ENCODE measurements at regions not wholly inside any gene's neighbourhood (a gene's known extent, or its start where the extent isn't known, plus 50 kb on each side); places are given as distances from the start of the nearest gene placed in this dataset.
A peak's percentile ranks its signal among the peaks of the same experiment; 100 is the strongest.

DNA sequence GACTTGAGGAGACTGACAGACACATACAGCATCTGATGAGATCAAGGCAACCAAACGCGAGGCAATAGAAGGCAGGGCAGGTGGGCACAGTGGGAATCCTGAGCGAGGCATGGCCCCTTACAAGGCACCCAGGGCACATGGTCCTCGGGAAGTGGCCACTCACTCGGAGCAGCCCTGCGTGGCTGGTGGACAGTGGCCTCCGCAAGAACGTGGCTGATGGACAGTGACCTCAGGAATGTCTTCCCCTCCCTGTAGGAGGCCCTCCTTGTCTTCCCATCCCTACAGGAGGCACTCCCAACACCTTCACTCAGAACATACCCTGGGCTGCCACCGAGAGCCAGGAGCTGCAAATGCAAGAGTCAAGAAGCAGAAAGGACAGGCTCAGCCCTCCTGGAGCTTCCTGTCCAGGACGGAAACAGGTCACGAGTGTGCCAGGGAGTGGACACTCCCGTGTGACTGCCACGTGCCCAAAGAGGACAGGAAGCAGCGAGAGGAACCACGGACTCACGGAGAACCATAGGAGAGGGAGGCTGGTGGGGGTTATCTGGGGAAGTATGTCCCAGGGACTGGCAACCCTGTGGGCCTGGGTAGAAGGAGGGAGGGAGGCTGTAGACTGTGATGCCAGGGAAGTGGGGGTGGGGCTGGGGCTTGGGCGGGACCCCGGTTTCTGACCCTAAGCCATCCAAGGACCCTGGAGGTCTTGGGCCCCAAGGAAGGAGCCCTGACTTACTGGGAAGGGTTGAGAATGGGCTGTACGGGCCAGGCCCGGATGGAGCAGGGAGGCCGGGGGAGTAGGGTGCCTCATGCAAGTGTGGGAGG is 321.9 kb upstream of the IRX4 start:
- WGBS, result 88% methylated on average over 21 of the region's 21 CpGs
- no peak for TF ChIP-seq POLR2AphosphoS5 (IDR thresholded peaks at IDR 0.05)
- TF ChIP-seq POLR2A (IDR thresholded peaks at IDR 0.05), result no peak
- TF ChIP-seq, protein P1, sequence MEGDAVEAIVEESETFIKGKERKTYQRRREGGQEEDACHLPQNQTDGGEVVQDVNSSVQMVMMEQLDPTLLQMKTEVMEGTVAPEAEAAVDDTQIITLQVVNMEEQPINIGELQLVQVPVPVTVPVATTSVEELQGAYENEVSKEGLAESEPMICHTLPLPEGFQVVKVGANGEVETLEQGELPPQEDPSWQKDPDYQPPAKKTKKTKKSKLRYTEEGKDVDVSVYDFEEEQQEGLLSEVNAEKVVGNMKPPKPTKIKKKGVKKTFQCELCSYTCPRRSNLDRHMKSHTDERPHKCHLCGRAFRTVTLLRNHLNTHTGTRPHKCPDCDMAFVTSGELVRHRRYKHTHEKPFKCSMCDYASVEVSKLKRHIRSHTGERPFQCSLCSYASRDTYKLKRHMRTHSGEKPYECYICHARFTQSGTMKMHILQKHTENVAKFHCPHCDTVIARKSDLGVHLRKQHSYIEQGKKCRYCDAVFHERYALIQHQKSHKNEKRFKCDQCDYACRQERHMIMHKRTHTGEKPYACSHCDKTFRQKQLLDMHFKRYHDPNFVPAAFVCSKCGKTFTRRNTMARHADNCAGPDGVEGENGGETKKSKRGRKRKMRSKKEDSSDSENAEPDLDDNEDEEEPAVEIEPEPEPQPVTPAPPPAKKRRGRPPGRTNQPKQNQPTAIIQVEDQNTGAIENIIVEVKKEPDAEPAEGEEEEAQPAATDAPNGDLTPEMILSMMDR (IDR thresholded peaks at IDR 0.05), result no peak
- intact Hi-C loops (cut with DNase I), result no loop called here

GRCh38 chr5:2203774-2204173 is 321.0 kb upstream of the IRX4 start:
- Histone ChIP-seq H3K4me3 (no peak overlapping the region), H3K27ac (no peak overlapping the region), H3K36me3 (no peaks in the 10 kb centered on the region), H3K27me3 (replicated peaks; ENCODE audit: insufficient read depth) (no peaks in the 10 kb centered on the region), H3K4me1 (replicated peaks) (no peaks in the 10 kb centered on the region), H3K9me3 (no peaks in the 10 kb centered on the region)
- 75% methylated on average over 3 of the region's 3 CpGs for WGBS
- no peak for TF ChIP-seq POLR2A (IDR thresholded peaks at IDR 0.05)
- TF ChIP-seq, protein P1 (IDR thresholded peaks at IDR 0.05), result no peak
- no peak for TF ChIP-seq POLR2AphosphoS5 (IDR thresholded peaks at IDR 0.05)
- intact Hi-C loops (cut with DNase I), result no loop called here
- no peak for DNase-seq (ENCODE audit: low spot score)

More for the DNA sequence above, 321.9 kb upstream of the IRX4 start:
- no peaks in the 10 kb centered on the region for H3K27me3 ChIP-seq (replicated peaks; ENCODE audit: insufficient read depth)
- DNase-seq (ENCODE audit: low spot score), result peak; percentile 2
- no peaks in the 10 kb centered on the region for H3K4me1 ChIP-seq (replicated peaks)
- no peaks in the 10 kb centered on the region for H3K36me3 ChIP-seq
- no peaks in the 10 kb centered on the region for H3K9me3 ChIP-seq
- H3K27ac ChIP-seq, result no peak overlapping the region
- no peak overlapping the region for H3K4me3 ChIP-seq

- H3K36me3 ChIP-seq, result no peaks in the 10 kb centered on the region
- no peaks in the 10 kb centered on the region for H3K4me1 ChIP-seq (replicated peaks)
- no peak overlapping the region for H3K27ac ChIP-seq
- no peaks in the 10 kb centered on the region for H3K27me3 ChIP-seq (replicated peaks; ENCODE audit: insufficient read depth)
- 91% methylated on average over 9 of the region's 9 CpGs for WGBS
- intact Hi-C loops (cut with DNase I), result no loop called here
- H3K9me3 ChIP-seq, result no peaks in the 10 kb centered on the region
- no peak for DNase-seq (ENCODE audit: low spot score)
- TF ChIP-seq POLR2AphosphoS5 (IDR thresholded peaks at IDR 0.05) (no peak), POLR2A (IDR thresholded peaks at IDR 0.05) (no peak)
- TF ChIP-seq, protein P1 (IDR thresholded peaks at IDR 0.05), result no peak
- H3K4me3 ChIP-seq, result no peak overlapping the region
These were observed 319.1 kb upstream of the IRX4 start for GRCh38 chr5:2201832-2202231.

- Histone ChIP-seq H3K36me3 (no peaks in the 10 kb centered on the region), H3K9me3 (no peaks in the 10 kb centered on the region), H3K4me1 (replicated peaks) (no peaks in the 10 kb centered on the region), H3K27ac (no peak overlapping the region), H3K4me3 (no peak overlapping the region), H3K27me3 (replicated peaks; ENCODE audit: insufficient read depth) (no peaks in the 10 kb centered on the region)
- TF ChIP-seq POLR2A (IDR thresholded peaks at IDR 0.05) (no peak), POLR2AphosphoS5 (IDR thresholded peaks at IDR 0.05) (no peak)
- TF ChIP-seq, protein P1 (IDR thresholded peaks at IDR 0.05), result no peak
- no peak for DNase-seq (ENCODE audit: low spot score)
- intact Hi-C loops (cut with DNase I), result no loop called here
- WGBS, result 74% methylated on average over 2 of the region's 2 CpGs
These were observed 318.7 kb upstream of the IRX4 start for GRCh38 chr5:2201421-2201820.

DNA sequence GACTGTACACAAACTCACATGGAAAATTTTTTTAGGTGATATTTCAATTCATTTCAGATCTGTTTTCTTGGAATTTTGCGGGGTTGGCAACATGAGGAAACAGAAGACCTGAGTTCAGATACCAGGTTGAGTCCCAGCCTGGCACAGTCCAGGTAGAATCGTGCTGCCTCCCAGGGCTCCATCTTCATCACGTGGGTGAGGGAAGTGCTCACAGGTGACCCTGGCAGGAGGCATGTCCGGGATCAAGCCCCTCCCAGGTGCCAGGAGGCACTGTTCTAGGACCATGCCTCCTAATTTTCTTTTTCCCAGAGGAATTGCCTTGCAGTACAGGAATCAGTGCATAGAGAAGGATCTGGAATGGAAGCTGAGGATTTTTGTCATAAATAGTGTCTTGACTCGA is 318.3 kb upstream of the IRX4 start:
- Histone ChIP-seq H3K27me3 (replicated peaks; ENCODE audit: insufficient read depth) (peaks cover 2% of the 10 kb centered on the region), H3K27ac (no peak overlapping the region), H3K36me3 (no peaks in the 10 kb centered on the region), H3K4me3 (no peak overlapping the region), H3K9me3 (no peaks in the 10 kb centered on the region), H3K4me1 (replicated peaks) (no peaks in the 10 kb centered on the region)
- no peak for DNase-seq (ENCODE audit: low spot score)
- WGBS, result 65% methylated on average over 5 of the region's 5 CpGs
- no peak for TF ChIP-seq POLR2AphosphoS5 (IDR thresholded peaks at IDR 0.05)
- no peak for TF ChIP-seq POLR2A (IDR thresholded peaks at IDR 0.05)
- TF ChIP-seq, protein P1 (IDR thresholded peaks at IDR 0.05), result no peak
- intact Hi-C loops (cut with DNase I), result no loop called here
